HG02678 (cell line): ENCODE measurements at regions not wholly inside any gene's neighbourhood (a gene's known extent, or its start where the extent isn't known, plus 50 kb on each side); places are given as distances from the start of the nearest gene placed in this dataset.
"Not testable (repeated sequence)": the region's sequence is repeated elsewhere in the genome, so short reads cannot be mapped to it uniquely, and the experiment has no call there.

Experiments
- ATAC-seq: cut with Tn5 transposase; IDR thresholded peaks from one replicate; pipeline ENCODE4 v1.9.1; 2021; ENCODE audit warnings: mild to moderate bottlenecking, moderate library complexity; ENCODE audit not compliant: unreplicated experiment

DNA sequence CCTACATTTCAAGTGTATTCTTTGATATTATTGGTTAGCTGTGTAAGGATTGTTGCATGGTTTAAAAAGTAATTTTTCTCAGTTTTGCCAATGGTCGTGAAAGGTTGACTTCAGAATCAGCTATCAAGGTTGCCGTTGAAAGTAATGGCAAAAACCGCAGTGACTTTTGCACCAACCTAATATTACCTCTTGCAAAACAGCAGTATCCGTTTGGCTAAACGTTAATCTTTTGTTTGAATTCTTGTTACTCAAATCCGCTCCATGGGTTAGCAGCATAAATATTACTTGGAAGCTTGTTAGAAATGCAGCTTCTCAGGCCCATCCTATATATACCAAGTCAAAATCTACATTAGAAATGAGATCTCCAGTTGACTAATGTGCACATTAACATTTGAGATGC lies 141.6 kb upstream of the PRSS12 start:
- not testable (repeated sequence) for ATAC-seq

DNA sequence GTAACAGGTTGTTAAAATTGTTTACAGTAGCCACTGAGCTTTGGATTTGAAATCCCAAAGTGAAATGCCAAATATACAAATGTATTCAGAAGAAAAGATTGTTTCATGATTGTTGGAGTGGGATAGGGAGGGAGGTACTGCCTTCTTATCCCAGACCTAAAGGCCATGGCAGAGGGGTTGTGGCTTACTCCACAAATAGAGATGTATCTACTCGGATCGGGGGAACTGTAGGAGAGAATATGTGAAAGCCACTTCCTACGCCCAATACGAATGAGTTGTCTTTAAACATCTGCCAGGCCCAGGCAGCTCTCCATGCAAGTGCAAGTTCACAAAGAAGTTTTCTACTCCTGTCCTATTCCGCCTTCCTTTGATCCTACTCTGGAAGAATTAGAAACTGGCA lies 150.2 kb upstream of the PRSS12 start:
- ATAC-seq, result not testable (repeated sequence)

DNA sequence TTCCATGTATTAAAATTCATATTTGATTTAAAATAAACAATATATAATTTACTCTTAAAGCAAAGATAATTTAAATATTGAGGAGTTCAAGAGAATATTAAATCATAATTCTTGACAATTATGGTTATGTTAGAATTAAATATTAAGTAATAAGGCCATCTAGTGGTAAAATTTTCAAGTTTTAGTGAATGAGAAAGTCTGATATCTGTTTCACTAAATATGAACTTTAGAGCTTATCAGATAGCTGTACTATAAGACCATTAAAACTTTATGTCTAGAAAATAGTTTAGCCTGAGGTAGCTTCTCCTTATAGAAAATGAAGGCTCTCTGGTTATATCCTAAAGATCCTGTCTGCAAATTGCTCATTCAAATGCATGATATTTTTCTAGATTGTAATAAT lies 152.1 kb upstream of the PRSS12 start:
- ATAC-seq, result not testable (repeated sequence)

DNA sequence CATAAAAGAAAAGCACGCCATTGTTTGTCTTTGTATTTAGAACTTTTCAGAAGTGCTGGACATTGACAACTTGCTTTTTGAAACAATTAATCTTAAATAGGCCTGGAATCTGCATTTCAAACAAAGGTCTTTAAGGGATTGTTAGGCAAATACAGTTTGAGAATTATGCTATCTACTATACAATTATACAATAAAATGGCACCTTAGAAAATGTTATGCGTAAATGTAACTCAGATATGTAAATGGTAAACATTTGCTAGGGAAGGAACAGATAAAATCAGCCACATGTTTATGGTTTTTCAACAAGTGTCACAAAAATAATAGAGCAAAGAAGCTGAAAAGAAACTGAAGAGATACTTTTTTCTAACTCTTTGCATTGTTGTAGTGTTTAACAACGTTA lies 152.7 kb upstream of the PRSS12 start:
- not testable (repeated sequence) for ATAC-seq

DNA sequence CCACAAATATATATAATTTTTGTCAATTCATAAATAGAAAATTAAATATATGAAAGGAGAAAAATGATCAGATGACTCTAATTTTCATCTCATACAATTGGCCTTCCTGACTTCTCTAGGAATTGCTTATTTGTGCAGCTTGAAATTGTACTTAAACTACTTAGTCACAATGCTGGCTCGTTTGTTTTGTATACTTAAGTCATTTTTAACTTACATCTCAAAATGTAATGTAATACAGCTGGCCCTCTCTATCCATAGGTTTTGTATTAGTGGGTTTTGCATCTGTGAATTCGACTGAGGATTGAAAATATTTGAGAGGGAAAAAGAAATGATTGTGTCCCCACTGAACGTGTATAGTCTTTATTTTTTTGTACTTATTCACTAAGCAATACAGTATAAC lies 160.1 kb upstream of the PRSS12 start:
- not testable (repeated sequence) for ATAC-seq

DNA sequence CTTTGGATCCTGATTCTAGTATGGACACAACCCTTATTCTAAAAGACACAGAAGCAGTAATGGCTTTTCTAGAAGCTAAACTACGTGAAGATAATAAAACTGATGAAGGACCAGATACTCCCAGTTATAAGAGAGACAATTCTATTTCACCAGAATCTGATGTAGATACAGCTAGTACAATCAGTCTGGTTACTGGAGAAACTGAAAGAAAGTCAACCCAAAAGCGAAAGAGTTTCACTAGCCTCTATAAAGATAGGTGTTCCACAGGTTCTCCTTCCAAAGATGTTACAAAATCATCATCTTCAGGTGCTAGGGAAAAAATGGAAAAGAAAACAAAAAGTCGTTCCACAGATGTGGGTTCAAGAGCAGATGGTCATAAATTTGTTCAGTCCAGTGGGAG lies 161.5 kb upstream of the PRSS12 start:
- not testable (repeated sequence) for ATAC-seq

DNA sequence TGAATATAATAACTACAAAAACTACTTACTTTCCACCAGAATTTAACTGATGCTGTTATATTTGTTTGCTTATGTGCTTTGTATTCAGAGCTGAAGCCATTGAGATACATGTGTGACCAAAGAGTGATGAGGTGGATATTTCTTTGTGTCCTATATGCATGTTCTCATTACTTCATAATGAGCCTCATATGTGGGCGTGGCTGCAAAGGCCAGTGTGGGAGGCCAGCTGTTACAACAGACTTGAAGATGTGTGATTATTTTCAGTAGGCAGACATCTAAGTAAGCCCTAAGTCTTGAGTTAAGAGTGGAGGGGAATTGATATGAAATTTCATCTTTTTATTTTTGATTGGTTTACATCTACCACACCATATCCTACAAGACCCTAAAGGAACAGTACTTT lies 163.3 kb upstream of the PRSS12 start:
- ATAC-seq, result not testable (repeated sequence)

DNA sequence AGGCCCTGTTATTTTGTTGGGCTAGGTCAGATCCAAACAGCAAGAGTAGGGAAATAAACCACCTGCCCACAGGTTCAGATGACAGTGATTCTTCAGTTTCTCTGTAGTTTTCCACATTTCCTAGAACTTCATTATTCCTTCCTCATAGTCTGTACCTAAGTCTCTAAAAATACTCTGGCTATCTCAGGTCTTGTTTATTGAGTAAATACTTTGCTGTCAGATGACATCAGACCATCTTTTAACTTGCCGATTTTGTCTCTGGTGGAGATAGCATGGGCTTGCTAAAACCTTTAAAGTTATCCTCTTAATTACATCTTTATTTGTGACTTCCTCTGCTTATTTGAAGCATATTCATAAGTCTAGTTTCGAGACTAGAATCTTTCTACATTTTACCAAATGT lies 155.1 kb upstream of the METTL14 start:
- ATAC-seq, result not testable (repeated sequence)

DNA sequence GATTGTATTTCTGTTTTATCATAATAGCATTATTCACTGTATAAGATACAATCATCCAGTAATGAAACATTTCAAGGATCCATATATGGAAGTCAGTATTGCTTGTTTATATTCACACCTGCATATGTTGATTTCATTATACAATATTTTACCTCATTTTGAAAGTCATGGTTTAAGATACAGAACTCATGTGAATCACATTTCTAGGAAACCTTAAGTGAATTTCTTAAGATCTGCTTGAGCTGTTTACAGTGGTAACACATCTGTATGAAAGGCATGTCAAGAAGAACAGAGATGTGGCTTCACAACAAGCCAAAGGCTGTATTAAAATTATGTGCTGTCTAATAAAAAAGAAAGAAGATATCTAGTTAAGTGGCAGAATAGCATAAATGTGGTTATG lies 153.2 kb upstream of the METTL14 start:
- ATAC-seq, result not testable (repeated sequence)

DNA sequence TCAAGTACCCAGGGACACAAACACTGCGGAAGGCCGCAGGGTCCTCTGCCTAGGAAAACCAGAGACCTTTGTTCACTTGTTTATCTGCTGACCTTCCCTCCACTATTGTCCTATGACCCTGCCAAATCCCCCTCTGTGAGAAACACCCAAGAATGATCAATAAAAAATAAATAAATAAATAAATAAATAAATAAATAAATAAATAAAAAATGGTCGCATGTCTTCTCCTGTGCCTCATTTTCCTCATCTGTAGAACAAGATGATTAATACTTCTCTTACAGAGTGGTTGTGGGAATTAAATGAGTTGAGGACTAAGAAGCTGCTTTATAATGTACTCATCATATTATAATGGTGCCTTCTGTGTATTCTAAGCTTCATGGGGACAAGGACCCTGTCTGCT lies 149.4 kb upstream of the METTL14 start:
- ATAC-seq, result not testable (repeated sequence)

DNA sequence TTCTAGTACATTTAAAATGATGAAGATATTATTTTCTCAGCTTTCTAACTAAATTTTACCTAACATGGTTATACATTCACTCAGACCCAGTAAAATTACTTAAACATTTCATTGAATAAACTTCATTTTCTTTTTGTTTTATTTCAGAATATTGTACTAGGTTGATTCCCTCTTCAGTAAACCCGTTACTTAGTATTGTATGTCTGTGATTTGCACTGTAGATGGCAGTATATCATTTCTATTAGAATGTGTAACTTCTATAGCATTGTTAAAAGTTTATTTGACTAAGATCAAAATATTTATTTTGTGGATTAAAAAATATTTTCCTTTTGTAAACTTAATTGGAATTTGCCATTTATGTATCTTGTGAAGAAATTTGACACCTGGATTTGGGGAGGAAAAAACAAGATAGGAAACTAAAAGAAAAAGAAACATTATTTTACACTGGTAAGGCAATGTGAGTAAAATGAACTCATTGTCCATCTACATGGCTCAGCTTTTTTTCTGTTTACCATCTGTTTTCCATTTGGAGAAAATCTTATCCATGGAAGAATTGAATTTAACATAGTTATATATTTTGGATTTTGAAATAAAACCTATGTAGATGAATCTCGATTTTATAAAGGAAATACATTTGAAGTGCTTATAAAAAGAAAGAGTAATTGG lies 145.6 kb upstream of the METTL14 start:
- peak; percentile 62 for ATAC-seq

DNA sequence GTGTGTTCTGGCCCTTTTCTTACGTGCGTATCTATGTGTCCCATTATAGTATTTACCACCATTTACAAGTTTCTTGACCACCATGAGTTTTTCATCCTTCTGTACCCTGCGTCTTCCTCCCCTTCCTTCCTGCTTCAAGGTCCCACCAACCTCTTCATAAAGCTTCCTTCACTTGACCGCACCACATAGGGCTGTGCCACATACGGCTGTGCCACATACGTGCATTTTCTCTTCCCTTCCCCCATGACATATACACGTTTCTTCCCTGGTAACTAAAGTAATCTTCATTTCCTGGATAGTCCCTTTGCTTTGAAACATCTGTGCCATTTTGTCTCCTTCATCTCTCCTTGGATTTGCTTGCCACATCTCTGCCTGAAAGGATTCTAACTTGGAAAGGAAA lies 128.6 kb upstream of the METTL14 start:
- ATAC-seq, result not testable (repeated sequence)

DNA sequence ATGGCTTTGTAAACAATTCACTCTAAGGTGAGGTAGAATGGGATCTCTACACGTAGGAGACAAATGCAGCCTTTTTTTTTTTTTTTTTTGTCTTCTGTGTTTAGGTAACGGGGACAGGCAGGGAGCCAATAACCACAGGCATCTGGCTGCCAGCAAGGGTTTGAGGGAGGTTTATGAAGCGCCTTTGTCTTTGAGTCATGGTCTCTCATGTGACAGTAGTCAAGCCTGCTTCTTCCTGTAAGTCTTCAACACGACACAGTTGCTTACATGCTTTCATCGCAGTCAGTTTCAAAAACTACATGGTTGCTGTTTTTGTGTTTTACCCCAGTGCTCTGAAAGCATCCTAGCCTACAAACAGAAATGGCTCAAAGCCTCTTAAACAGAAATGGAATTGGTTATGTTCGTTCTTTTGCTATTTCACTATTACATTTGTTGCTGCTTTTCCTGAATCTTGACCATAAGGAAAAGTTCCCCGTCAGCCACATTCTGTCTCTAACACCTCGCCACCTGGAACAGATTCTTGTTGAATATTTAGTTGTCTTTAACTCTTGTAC lies 127.8 kb upstream of the METTL14 start:
- ATAC-seq, result no peak

DNA sequence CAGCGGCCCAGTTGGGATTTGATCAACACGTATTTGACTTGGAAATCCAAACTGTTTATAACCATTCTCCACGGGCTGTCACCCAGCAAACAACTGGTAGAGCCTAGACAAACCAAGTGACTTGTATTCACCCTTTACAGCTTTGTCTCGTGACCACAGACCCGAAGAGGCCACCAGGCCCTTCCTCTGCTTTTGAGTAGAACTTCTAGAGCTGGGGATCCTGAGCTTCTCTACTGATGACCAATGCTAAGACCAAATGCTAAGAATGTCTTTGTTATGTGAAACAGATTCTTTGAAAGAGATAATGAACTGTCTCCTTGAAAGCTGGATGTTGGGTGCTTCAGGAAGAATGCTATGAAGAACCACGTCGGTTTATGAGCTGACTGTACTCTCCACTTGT lies 127.0 kb upstream of the METTL14 start:
- not testable (repeated sequence) for ATAC-seq

DNA sequence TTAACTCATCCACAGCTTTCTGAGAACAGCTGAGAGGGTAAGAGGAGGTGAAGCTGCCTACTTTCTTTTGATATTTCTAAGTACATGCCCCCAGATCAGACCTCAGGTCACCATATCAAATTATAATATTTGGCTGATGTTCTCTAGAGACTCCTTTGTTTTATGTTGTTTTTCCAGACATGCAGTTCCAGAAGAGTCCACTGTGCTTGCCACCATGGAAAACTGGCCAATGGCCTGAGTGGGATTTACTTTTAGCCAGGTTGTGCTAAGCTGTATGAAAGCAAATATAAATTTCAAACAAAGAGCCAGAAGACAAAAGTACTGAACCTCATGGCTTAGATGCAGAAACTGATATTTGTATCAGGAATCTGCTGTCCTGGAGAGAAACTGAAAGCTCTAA lies 123.6 kb upstream of the METTL14 start:
- ATAC-seq, result not testable (repeated sequence)

DNA sequence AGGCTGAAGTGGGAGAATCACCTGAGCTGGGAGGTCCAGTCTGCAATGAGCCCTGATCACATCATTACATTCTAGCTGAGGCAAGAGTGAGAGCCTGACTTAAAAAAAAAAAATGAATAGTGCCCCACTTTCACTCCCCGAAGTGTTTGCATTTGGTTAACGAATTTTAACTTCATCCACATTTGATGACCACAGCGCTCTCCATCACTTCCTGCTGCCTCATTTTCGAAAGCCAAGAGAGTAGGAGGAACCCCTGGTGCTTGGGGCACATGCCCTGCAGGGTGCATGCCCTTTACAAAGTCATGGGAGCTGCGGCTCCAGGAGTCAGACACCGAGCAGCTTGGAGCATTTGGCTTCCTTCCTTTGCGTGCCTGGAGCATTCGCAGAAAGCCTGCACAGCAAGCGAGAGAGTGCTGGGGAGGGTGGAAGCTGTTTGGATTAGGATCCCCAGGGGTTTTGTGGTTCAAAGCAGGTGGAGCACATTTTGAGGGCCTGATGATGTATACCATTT lies 119.1 kb upstream of the METTL14 start:
- peak; percentile 73 for ATAC-seq

DNA sequence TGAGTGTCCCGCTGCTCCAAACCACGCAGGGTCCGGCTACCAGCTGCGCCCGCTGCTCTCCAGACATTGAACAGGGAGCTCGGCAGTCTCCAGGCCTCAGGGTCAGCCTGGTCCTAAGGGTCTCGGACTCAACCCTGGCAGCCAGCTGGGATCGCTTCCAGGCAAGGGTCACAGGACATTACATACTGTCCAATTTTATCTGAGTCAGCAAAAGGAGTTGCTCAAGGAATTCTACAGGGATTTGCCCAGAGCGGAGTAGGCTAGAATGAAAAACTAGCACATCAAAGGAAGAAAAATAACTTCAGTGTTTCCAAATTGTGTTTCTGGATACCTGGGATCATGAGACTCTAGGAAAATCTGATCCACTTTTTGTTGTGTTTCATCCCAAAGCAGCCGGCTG lies 112.2 kb upstream of the METTL14 start:
- not testable (repeated sequence) for ATAC-seq

DNA sequence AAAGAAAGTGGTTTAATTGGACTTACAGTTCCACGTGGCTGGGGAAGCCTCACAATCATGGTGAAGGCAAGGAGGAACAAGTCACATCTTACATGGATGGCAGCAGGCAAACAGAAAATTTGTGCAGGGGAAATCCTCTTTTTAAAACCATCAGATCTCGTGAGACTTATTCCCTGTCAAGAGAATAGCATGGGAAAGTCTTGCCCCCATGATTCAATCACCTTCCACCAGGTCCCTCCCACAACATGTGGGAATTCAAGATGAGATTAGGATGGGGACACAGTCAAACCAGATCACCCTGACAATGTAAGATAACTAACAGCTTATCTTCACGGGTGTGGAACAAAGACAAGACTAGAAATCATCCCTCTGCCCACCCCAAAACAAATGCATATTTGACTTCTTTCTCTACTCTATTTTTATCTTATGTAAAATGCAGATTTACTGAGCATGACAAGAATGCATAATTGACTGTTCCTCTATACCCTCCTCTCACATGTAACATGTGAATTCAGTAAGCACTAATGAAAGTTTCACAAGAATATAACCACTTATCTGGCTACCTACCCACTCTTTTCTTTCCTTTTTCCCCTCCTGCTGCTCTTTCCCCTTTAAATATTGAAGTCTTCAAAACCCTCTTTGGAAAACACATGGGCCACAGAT lies 110.8 kb upstream of the METTL14 start:
- ATAC-seq, result not testable (repeated sequence)

DNA sequence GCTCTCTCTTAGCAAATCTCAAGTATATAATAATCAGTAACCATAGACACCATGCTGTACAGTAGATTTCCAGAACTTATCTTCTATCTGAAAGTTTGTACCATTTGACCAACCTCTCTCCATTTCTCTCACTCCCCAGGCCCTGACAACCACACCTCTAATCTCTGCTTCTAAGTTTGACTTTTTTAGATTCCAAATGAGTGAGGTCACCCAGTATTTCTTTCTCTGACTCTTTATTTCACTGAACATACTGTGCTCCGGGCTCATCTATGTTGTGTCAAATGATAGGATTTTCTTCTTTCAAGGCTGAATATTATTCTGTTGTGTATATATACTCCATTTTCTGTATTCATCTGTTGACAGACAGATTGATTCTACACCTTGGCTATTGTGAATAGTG lies 110.1 kb upstream of the METTL14 start:
- ATAC-seq, result not testable (repeated sequence)

DNA sequence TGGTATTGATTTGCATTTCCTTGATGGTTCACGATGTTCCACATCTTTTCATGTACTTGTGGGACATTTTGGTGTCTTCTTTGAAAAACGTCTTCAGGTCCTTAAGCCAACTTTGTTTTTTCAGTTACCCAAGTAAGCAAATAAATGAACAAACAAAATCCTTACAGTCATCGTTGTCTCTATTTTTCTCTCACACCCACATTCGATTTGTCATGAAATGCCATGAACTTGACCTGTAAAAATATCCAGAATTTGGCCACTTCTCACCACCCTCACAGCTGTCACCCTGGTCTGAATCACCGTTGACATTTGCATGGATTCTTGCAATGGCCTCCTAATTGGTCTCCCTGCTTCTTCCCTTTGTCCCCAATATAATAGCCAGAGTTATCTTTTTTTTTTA lies 109.5 kb upstream of the METTL14 start:
- not testable (repeated sequence) for ATAC-seq

DNA sequence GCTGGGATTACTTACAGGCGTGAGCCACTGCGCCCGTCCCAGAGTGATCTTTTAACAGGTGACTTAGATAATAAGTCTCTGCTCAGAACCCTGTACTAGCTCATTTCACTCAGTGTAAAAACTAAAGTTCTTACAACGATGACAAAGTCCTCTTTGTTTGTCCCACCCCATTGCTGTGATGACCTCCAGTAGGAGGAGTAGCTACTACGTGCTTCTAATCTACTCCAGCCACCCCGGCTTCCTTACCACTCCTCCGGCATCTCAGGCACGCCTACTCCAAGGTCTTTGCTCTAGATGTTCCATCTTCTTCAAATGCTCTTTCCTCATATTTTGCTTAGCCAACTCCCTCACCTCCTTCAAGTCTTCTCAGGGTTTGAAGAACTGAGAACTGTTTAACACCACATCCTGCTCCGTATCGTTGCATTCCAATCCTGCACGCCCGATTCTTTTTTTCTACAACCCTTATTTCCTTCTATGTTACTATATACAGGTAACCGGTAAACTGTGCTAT lies 108.4 kb upstream of the METTL14 start:
- ATAC-seq, result not testable (repeated sequence)

DNA sequence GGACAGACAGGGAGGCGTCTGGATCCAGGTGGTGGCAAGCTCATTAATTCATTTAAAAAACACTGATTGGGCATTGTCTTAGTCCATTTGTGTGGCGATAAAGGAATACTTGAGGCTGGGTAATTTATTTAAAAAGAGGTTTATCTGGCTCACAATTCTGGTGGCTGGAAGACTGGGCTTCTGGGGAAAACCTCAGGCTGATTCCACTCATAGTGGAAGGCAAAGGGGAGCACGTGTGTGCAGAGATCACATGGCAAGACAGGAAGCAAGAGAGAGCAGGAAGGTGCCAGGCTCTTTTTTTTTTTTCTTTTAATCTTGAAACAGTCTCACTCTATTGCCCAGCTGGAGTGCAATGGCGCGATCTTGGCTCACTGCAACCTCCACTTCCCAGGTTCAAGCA lies 100.2 kb upstream of the METTL14 start:
- ATAC-seq, result no peak
